Colonic mucosa (tissue), 4 donors: ENCODE measurements at regions not wholly inside any gene's neighbourhood (a gene's known extent, or its start where the extent isn't known, plus 50 kb on each side); places are given as distances from the start of the nearest gene placed in this dataset.

Source experiments
- DNase-seq: peaks from one replicate; pipeline ENCODE4 v3.0.0-alpha.2; 2020
- H3K27ac ChIP-seq: fragments of 200-600 bp; one replicate; pipeline ENCODE4 v1.8.0; 2021
- H3K27me3 ChIP-seq: fragments of 200-600 bp; one replicate; pipeline ENCODE4 v1.8.0; 2021
- H3K36me3 ChIP-seq: fragments of 200-600 bp; one replicate; pipeline ENCODE4 v1.8.0; 2021
- H3K4me1 ChIP-seq: fragments of 200-600 bp; one replicate; pipeline ENCODE4 v1.8.0; 2021; ENCODE audit warnings: mild to moderate bottlenecking
- H3K4me3 ChIP-seq: fragments of 200-600 bp; one replicate; pipeline ENCODE4 v1.8.0; 2021
- H3K9ac ChIP-seq, 2 donors: one replicate each; pipeline ENCODE4 v1.7.0; 2013; ENCODE audit warnings: control low read depth in 2 of 2, low read depth in 2 of 2, low read length in 2 of 2
- H3K9me3 ChIP-seq: fragments of 200-600 bp; one replicate; pipeline ENCODE4 v1.8.0; 2021
- intact Hi-C: fragments of 100-400 bp; cut with DNase I; formaldehyde crosslinking; loops from one replicate; pipeline ENCODE4 v1.14.1; 2022
- TF ChIP-seq, protein P1 (sequence below): fragments of 200-600 bp; IDR thresholded peaks from one replicate; pipeline ENCODE4 v1.8.0; 2022; ENCODE audit warnings: antibody characterized with exemption, mild to moderate bottlenecking
- donor health status: healthy.
- donor health status: DM: no; HTN: no; CAD: no.
- donor health status: DM: no; HTN: no; CAD: no.

DNA sequence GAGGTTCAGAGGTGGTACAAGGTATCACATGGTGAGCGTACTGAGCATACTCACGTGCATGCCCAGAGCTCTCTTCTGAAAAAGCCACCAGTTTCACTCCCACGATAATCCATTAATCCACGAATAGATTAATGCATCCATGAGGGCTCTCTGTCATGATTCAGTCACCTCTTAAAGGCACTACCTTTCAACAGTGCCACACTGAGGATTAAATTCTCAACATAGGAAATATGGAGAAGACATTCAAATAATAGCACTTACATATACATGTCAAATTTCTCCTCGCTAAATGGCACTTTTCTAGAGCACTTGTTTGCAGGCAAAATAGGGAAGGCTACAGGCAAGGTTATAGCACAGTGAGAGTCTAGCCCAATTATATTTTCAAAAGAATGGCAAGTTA is 825.9 kb downstream of the TRIB2 start:
- H3K4me1 ChIP-seq = no peaks in the 10 kb centered on the region
- H3K27ac ChIP-seq = no peak overlapping the region
- no peak for DNase-seq
- no peaks in the 10 kb centered on the region for H3K27me3 ChIP-seq
- TF ChIP-seq, protein P1, sequence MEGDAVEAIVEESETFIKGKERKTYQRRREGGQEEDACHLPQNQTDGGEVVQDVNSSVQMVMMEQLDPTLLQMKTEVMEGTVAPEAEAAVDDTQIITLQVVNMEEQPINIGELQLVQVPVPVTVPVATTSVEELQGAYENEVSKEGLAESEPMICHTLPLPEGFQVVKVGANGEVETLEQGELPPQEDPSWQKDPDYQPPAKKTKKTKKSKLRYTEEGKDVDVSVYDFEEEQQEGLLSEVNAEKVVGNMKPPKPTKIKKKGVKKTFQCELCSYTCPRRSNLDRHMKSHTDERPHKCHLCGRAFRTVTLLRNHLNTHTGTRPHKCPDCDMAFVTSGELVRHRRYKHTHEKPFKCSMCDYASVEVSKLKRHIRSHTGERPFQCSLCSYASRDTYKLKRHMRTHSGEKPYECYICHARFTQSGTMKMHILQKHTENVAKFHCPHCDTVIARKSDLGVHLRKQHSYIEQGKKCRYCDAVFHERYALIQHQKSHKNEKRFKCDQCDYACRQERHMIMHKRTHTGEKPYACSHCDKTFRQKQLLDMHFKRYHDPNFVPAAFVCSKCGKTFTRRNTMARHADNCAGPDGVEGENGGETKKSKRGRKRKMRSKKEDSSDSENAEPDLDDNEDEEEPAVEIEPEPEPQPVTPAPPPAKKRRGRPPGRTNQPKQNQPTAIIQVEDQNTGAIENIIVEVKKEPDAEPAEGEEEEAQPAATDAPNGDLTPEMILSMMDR = no peak
- H3K36me3 ChIP-seq = no peaks in the 10 kb centered on the region
- no peaks in the 10 kb centered on the region for H3K9me3 ChIP-seq
- intact Hi-C loops = no loop called here
- H3K4me3 ChIP-seq = no peak overlapping the region
- no peak overlapping the region for H3K9ac ChIP-seq

DNA sequence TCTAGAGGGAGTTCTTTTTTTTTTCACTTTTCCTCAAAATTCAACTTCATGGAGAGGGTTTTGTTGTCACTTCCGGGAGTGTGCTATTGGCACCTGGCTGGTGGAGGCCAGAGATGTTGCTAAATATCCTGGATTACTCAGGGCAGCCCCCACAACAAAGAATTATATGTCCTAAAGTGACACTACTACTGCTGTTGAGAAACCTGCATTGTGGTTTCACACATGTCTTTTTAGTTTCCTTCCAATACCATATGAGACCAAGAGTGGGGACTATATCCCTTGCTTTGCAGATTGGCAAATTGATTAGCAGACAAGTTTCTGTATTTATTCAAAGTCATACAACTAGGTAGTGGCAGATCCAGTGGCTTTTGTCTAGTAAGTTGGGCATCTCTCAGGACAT is 826.8 kb downstream of the TRIB2 start:
- Histone ChIP-seq H3K4me3 (no peak overlapping the region), H3K9me3 (no peaks in the 10 kb centered on the region), H3K4me1 (no peaks in the 10 kb centered on the region), H3K27ac (no peak overlapping the region), H3K9ac (no peak overlapping the region), H3K36me3 (no peaks in the 10 kb centered on the region), H3K27me3 (no peaks in the 10 kb centered on the region)
- TF ChIP-seq, protein P1 = no peak
- DNase-seq = no peak
- intact Hi-C loops = no loop called here

DNA sequence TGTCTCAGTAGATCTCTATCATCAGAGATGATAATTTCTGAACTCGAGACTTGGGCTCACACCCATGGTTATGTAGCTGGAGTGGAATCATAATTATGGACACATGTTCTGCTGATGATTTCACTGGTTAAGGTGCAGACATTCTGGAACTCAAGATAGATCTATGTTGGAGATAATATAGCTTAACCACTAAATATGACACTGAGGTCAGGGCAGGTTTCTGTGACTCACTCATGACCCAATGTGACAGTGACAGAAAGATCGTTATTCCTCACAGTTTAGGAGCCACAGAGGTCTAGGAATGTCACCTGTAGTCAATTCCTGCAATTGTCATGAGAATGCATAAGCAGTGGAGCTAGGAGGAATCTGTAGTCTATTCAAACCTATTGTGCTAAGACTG is 828.6 kb downstream of the TRIB2 start:
- Histone ChIP-seq H3K27me3 (no peaks in the 10 kb centered on the region), H3K36me3 (no peaks in the 10 kb centered on the region), H3K4me3 (no peak overlapping the region), H3K9ac (no peak overlapping the region), H3K4me1 (no peaks in the 10 kb centered on the region), H3K27ac (no peak overlapping the region), H3K9me3 (no peaks in the 10 kb centered on the region)
- no peak for DNase-seq
- TF ChIP-seq, protein P1 = no peak
- intact Hi-C loops = no loop called here

DNA sequence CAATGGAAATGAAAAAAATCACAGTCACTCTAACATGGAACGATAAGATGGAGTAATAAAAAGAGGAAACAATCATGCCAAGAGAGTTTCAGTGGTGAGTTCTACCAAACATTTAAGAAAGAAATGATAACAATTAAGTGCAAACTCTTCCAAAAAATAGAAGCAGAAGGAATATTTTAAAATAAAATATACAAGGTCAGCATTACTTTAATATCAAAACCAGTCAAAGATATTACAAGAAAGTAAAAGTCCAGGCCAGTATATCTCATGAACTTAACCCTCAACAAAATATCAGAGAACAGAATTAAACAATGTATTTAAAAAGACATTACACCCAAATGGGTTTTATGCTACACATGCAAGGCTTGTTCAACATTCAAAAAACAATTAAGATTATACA is 829.4 kb downstream of the TRIB2 start:
- H3K9me3 ChIP-seq = no peaks in the 10 kb centered on the region
- no peak overlapping the region for H3K9ac ChIP-seq
- no peak overlapping the region for H3K4me3 ChIP-seq
- H3K27me3 ChIP-seq = no peaks in the 10 kb centered on the region
- TF ChIP-seq, protein P1 = no peak
- no peaks in the 10 kb centered on the region for H3K4me1 ChIP-seq
- intact Hi-C loops = no loop called here
- DNase-seq = no peak
- H3K36me3 ChIP-seq = no peaks in the 10 kb centered on the region
- H3K27ac ChIP-seq = no peak overlapping the region

DNA sequence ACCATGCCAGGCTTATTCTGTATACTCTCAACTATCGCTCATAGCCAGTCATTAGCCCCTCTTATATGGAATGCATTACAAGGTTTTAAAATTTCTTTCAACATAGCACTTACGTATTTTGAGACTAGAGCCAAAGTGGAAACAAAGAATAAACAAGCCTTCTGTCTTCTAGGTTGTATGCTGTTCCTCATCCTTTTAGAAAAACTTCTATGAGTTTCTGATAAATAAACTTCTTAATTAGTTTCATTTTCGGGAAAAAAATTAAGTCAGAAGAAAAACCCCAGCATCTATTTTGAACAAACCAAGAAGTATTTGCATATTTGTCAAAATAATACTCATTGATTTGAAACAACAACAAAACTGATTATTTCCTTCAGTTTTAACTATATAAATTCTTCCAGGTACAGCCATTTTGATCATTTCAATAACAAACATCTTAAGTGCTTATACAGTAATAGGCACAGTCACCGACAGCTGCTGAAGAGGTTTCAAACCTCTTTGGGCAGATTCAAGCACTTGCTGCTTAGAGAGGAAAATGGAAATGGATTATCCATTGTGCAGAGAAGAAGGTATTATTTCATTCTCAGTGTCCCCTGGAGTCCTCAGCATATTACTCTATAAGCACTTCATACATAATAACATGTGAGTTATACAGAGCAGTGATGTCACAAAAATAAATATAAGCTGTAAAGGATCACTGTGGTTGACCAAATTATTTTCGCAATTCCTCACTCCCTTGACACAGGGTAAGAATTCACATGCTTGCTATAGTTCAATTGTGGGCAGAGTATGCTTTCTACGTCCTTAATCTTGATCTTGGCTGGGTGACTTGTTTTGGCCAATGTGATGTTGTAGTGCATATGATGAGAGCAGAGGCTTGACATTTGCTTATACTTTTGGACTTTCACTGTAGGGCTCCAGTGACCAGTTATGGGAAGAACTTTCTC is 833.8 kb downstream of the TRIB2 start:
- no peak overlapping the region for H3K9ac ChIP-seq
- H3K9me3 ChIP-seq = no peaks in the 10 kb centered on the region
- intact Hi-C loops = no loop called here
- no peak overlapping the region for H3K4me3 ChIP-seq
- no peaks in the 10 kb centered on the region for H3K27me3 ChIP-seq
- no peak for DNase-seq
- no peaks in the 10 kb centered on the region for H3K36me3 ChIP-seq
- no peak overlapping the region for H3K27ac ChIP-seq
- TF ChIP-seq, protein P1 = no peak
- H3K4me1 ChIP-seq = no peaks in the 10 kb centered on the region
